OCI-LY7 (cell line): ENCODE measurements at regions not wholly inside any gene's neighbourhood (a gene's known extent, or its start where the extent isn't known, plus 50 kb on each side); places are given as distances from the start of the nearest gene placed in this dataset.

Experiments used
- BruUV-seq: library from RNA; stranded (reverse); fragments of 400-500 nt; replicated peaks from 2 replicates; lab custom pipeline; 2021; lab: Mats Ljungman, UMichigan
- CTCF ChIA-PET: fragments of 300-600 bp; sonication (Branson Sonifier 250); formaldehyde crosslinking; loops from one replicate; lab custom pipeline; 2022; ENCODE audit warnings: antibody characterized with exemption; ENCODE audit not compliant: unreplicated experiment; lab: Charles Lee
- POLR2A ChIA-PET: fragments of 300-600 bp; sonication (Branson Sonifier 250); formaldehyde crosslinking; loops from one replicate; lab custom pipeline; 2022; ENCODE audit warnings: antibody characterized with exemption; lab: Charles Lee
- DNase-seq: peaks from one replicate; pipeline ENCODE4 v3.0.0-alpha.2; 2015; ENCODE audit warnings: low spot score
- H2AFZ ChIP-seq: fragments of 200-600 bp; sonication (generic), shearing (Covaris generic); 2 replicates; pipeline ENCODE4 v1.6.1; 2014; ENCODE audit warnings: mild to moderate bottlenecking, antibody characterized with exemption, low read length, moderate library complexity
- H3K27ac ChIP-seq: fragments of 200-600 bp; sonication (generic); 2 replicates; pipeline ENCODE4 v1.5.1; 2014; ENCODE audit warnings: mixed run types, low read depth, mild to moderate bottlenecking, moderate library complexity, low read length, inconsistent platforms; ENCODE audit not compliant: poor library complexity, severe bottlenecking
- H3K36me3 ChIP-seq: fragments of 200-600 bp; sonication (generic); 2 replicates; pipeline ENCODE4 v1.6.1; 2014; ENCODE audit warnings: mild to moderate bottlenecking, antibody characterized with exemption, low read length, moderate library complexity, mixed read lengths; ENCODE audit not compliant: insufficient read depth
- H3K4me1 ChIP-seq: fragments of 200-600 bp; sonication (generic); 2 replicates; pipeline ENCODE4 v1.5.1; 2014; ENCODE audit warnings: mild to moderate bottlenecking, low read length; ENCODE audit not compliant: insufficient read depth, poor library complexity, severe bottlenecking
- H3K4me2 ChIP-seq: fragments of 200-600 bp; sonication (generic); 2 replicates; pipeline ENCODE4 v1.6.1; 2014; ENCODE audit warnings: mild to moderate bottlenecking, low read length
- H3K4me3 ChIP-seq: fragments of 200-600 bp; sonication (generic); 2 replicates; pipeline ENCODE4 v1.5.1; 2014; ENCODE audit warnings: mild to moderate bottlenecking, low read depth, low read length; ENCODE audit not compliant: poor library complexity, severe bottlenecking
- H3K79me2 ChIP-seq: fragments of 200-600 bp; sonication (generic); 2 replicates; pipeline ENCODE4 v1.6.1; 2016; ENCODE audit warnings: low read depth, mild to moderate bottlenecking, low read length, moderate library complexity, mixed read lengths; ENCODE audit not compliant: insufficient read depth
- H3K9me2 ChIP-seq: fragments of 200-600 bp; sonication (generic); 2 replicates; pipeline ENCODE4 v1.6.1; 2016; ENCODE audit warnings: mild to moderate bottlenecking, low read length, mixed read lengths; ENCODE audit not compliant: insufficient read depth
- H3K9me3 ChIP-seq: fragments of 200-600 bp; sonication (generic); 2 replicates; pipeline ENCODE4 v1.6.1; 2014; ENCODE audit warnings: mild to moderate bottlenecking, mixed run types, low read length, mixed read lengths
- H4K20me1 ChIP-seq: fragments of 200-600 bp; sonication (generic); 2 replicates; pipeline ENCODE4 v1.6.1; 2014; ENCODE audit warnings: mild to moderate bottlenecking, antibody characterized with exemption, low read length, moderate library complexity, mixed read lengths; ENCODE audit not compliant: insufficient read depth
- CTCF ChIP-seq: fragments of 200-600 bp; sonication (generic); conservative IDR thresholded peaks from 2 replicates; pipeline ENCODE4 v1.5.1; 2014; ENCODE audit warnings: mild to moderate bottlenecking, antibody characterized with exemption, low read length, moderate library complexity, mixed read lengths
- EZH2phosphoT487 ChIP-seq: fragments of 200-600 bp; sonication (generic); IDR thresholded peaks from 2 replicates; pipeline ENCODE4 v1.6.1; 2018; ENCODE audit warnings: low read depth, borderline replicate concordance, mild to moderate bottlenecking, mixed run types, antibody characterized with exemption, low read length, moderate library complexity, mixed read lengths
- intact Hi-C: fragments of 100-400 bp; cut with micrococcal nuclease; formaldehyde crosslinking; loops from one replicate; pipeline ENCODE4 v1.10.0; 2022; ENCODE audit not compliant: unreplicated experiment

DNA sequence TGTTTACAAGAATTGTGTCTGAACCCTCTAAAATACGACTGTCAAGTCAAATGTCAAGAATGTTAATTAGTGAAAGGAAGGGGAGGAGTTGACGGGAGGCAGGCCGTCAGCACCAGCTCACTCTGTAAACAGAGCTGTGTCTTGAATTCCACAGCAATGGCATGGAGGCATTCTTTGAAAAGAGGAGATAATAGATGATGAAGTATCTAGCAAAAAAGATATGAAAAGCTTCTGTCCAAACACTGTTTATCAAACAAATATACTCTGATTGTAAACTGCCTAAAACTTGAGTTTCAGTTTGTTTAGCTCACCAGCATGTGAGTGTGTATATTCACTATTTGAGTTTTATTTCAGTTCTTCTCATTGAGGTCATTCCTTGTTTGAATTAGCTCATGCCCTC lies 94.7 kb upstream of the CDC42EP3 start:
- Histone ChIP-seq H3K4me1 (no peaks in the 10 kb centered on the region), H3K9me3 (no peaks in the 10 kb centered on the region), H3K79me2 (no peaks in the 10 kb centered on the region), H2AFZ (no peak overlapping the region), H3K36me3 (no peaks in the 10 kb centered on the region), H3K27ac (no peak overlapping the region), H3K4me2 (no peak overlapping the region), H3K9me2 (no peaks in the 10 kb centered on the region), H3K4me3 (no peak overlapping the region), H4K20me1 (no peaks in the 10 kb centered on the region)
- BruUV-seq = no TSS peak
- no peak for TF ChIP-seq EZH2phosphoT487
- no peak for TF ChIP-seq CTCF
- intact Hi-C loops = no loop called here
- ChIA-PET CTCF (no interaction called here), POLR2A (interaction anchor here (0.6 to 1.7 kb wide), 2 partner anchors 16 to 30 kb away, joined by 4 read pairs; no protein-coding TSS in a partner anchor)
- DNase-seq = no peak

DNA sequence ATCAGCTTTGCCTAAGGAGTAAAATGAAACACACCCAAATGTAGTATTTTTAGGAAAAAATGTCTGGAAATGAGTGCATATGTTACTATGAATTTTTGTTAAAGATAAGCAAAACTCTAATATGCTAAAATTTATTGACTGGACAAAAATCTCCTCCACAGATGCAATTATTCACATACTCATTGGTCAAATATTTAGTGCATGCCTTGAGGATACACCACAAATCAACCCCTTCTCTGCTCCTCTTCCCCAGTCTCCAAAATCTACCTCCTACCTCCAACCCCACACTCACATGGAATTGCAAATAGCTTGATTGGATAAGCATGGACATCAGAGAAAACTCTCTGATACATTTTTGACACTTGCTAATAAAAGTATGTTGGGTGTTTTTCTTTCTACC lies 95.6 kb upstream of the CDC42EP3 start:
- Histone ChIP-seq H3K9me2 (no peaks in the 10 kb centered on the region), H3K9me3 (no peaks in the 10 kb centered on the region), H3K4me1 (no peaks in the 10 kb centered on the region), H3K79me2 (no peaks in the 10 kb centered on the region), H2AFZ (no peak overlapping the region), H3K27ac (no peak overlapping the region), H4K20me1 (no peaks in the 10 kb centered on the region), H3K36me3 (no peaks in the 10 kb centered on the region), H3K4me3 (no peak overlapping the region), H3K4me2 (no peak overlapping the region)
- POLR2A ChIA-PET = no interaction called here
- TF ChIP-seq EZH2phosphoT487 = no peak
- no peak for TF ChIP-seq CTCF
- no TSS peak for BruUV-seq
- CTCF ChIA-PET = no interaction called here
- DNase-seq = no peak
- intact Hi-C loops = no loop called here

DNA sequence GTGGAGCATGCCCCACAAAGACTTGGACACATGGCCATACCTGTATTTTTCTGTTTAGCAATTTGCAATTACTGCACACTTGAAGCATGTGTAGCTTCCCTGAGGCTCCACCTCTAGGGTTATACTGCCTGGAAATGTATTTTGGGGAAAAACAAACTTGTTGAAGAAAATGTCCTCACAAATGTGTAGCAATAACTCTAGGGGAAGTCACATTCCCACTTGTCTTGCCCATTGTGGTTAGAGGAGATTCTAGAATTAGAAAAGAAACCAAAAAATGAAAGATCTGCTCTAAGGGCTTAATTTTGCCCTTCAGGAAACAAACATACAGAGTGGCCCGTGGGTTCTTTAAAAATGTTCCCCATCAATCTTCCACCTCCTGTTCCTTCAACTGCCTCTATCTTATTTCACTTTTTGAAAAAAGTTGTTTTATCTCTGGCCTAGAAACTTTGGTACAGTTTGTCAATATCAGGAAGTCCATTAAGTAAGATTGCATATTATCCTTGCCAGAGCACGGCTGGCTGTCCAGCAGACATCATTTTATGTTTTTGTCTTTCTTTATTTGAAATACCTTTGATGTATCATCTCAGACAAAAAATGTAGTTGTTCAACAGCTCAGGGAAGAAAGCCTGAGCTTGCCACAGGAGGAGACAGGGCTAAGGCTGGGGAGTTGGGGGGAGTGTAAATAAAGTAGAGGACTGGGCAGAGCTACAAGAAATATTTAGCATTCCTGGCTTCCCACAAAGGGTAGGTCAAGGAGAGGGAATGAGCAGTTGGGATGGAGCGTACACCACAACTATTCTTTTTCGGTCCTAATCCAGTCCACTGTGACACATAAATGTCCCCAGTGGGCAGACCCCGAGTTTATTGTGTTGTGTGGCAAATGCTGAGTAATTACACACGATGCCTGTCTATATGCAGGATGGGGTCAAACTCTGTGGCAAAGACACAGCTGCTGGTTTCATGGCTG lies 96.8 kb upstream of the CDC42EP3 start:
- no peaks in the 10 kb centered on the region for H3K9me3 ChIP-seq
- ChIA-PET CTCF (no interaction called here), POLR2A (no interaction called here)
- no peak for DNase-seq
- H3K4me2 ChIP-seq = no peak overlapping the region
- no peak overlapping the region for H3K27ac ChIP-seq
- no peaks in the 10 kb centered on the region for H3K36me3 ChIP-seq
- H3K9me2 ChIP-seq = no peaks in the 10 kb centered on the region
- no peak overlapping the region for H2AFZ ChIP-seq
- no TSS peak for BruUV-seq
- TF ChIP-seq EZH2phosphoT487 (no peak), CTCF (no peak)
- no peaks in the 10 kb centered on the region for H4K20me1 ChIP-seq
- no peaks in the 10 kb centered on the region for H3K79me2 ChIP-seq
- intact Hi-C loops = no loop called here
- no peaks in the 10 kb centered on the region for H3K4me1 ChIP-seq
- H3K4me3 ChIP-seq = no peak overlapping the region
